Ovary (tissue), 3 donors: ENCODE measurements at regions not wholly inside any gene's neighbourhood (a gene's known extent, or its start where the extent isn't known, plus 50 kb on each side); places are given as distances from the start of the nearest gene placed in this dataset.

Source experiments
- POLR2A ChIP-seq: fragments of 450-650 bp; IDR thresholded peaks from one replicate; pipeline ENCODE4 v1.6.1; 2017; ENCODE audit warnings: antibody characterized with exemption, mild to moderate bottlenecking, moderate library complexity
- TF ChIP-seq, protein P1 (sequence below), 3 donors: fragments of 450-650 bp in 2 of 3; fragments of 200-600 bp in 1 of 3; IDR thresholded peaks; one replicate each; pipeline versions ENCODE4 v1.5.1 to v1.8.0; 2016 to 2022; ENCODE audit warnings: antibody characterized with exemption in 3 of 3, mild to moderate bottlenecking in 1 of 3
- donor health status: DM: no; HTN: no; CAD: no.

- TF ChIP-seq, protein P1, sequence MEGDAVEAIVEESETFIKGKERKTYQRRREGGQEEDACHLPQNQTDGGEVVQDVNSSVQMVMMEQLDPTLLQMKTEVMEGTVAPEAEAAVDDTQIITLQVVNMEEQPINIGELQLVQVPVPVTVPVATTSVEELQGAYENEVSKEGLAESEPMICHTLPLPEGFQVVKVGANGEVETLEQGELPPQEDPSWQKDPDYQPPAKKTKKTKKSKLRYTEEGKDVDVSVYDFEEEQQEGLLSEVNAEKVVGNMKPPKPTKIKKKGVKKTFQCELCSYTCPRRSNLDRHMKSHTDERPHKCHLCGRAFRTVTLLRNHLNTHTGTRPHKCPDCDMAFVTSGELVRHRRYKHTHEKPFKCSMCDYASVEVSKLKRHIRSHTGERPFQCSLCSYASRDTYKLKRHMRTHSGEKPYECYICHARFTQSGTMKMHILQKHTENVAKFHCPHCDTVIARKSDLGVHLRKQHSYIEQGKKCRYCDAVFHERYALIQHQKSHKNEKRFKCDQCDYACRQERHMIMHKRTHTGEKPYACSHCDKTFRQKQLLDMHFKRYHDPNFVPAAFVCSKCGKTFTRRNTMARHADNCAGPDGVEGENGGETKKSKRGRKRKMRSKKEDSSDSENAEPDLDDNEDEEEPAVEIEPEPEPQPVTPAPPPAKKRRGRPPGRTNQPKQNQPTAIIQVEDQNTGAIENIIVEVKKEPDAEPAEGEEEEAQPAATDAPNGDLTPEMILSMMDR (IDR thresholded peaks at IDR 0.05) = no peak
- no peak for TF ChIP-seq POLR2A
Measured at GRCh38 chr10:36050763-36051499, 408.8 kb upstream of the FZD8 start.
